ENCODE measurements at regions not wholly inside any gene's neighbourhood (a gene's known extent, or its start where the extent isn't known, plus 50 kb on each side); places are given as distances from the start of the nearest gene placed in this dataset.

- TF ChIP-seq YY1 (IDR thresholded peaks at IDR 0.05; ENCODE audit: insufficient read depth, insufficient read length) (no peak), SUZ12 (IDR thresholded peaks at IDR 0.05; ENCODE audit: extremely low read depth, insufficient read depth, insufficient read length) (no peak)
Observed at GRCh38 chr6:170136541-170137175, 154.2 kb downstream of the DLL1 start.

Data from NT2/D1 (cell line).